GM19324 (cell line): ENCODE measurements at regions not wholly inside any gene's neighbourhood (a gene's known extent, or its start where the extent isn't known, plus 50 kb on each side); places are given as distances from the start of the nearest gene placed in this dataset.

ENCODE experiments used
- ATAC-seq: cut with Tn5 transposase; IDR thresholded peaks from one replicate; pipeline ENCODE4 v1.9.1; 2021; ENCODE audit warnings: mild to moderate bottlenecking, moderate library complexity; ENCODE audit not compliant: unreplicated experiment, low FRiP score

DNA sequence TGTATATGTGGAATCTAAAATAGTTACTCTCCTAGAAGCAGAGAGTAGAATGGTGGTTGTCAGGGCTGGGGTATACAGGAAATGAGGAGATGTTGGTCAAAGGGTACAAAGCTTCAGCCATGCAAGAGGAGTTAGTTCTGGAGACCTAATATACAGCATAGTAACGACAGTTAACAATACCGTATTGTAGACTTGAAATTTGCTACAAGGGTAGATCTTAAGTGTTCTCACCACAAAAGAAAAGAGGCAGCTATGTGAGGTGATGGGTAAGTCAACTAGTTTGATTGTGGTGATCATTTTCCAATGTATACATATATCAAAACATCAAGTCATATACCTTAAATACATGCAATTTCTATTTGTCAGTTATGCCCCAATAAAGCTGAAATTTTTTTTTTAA is 98.2 kb upstream of the CYP1B1 start:
- no peak for ATAC-seq

GRCh38 chr2:38173683-38174082 is 97.7 kb upstream of the CYP1B1 start:
- no peak for ATAC-seq

GRCh38 chr2:38171208-38171855 is 95.4 kb upstream of the CYP1B1 start:
- ATAC-seq, result no peak

- ATAC-seq, result no peak
Measured at GRCh38 chr2:38170733-38171132, 94.8 kb upstream of the CYP1B1 start.

GRCh38 chr2:38170067-38170466 is 94.1 kb upstream of the CYP1B1 start:
- no peak for ATAC-seq

DNA sequence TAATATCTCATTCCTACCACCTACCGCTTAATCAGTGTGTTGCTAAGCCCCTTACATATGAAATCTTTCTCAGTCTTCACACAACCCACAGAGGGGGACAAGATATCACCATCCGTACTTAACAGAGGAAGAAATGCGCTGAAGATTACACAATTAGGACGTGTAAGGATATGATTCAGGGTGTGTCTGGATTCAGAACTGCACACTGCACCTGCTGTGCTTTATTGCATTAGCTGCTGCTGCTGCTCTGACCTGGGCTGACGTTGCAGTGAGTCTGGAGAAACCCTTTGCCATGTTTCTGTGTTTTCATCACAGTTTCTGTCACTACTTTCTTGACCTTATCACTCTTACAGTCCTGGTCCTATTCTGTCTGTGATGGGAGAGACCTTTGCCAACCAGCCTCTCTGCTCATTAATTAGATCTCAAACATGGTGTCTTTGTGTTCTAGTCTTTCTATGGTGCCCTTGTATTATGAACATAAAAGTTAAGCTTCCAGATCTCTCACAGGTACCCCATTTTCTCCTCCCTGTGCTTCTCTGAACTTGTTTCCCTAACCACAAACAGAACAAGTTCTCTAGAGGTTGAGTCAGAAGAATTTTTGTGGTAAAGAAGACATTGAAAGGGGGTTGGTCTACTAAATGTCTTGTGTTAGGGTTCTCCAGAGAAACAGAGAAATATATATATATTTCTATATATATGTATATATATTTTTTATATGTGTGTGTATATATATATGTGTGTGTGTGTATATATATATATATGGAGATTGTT is 92.9 kb upstream of the CYP1B1 start:
- ATAC-seq, result no peak

DNA sequence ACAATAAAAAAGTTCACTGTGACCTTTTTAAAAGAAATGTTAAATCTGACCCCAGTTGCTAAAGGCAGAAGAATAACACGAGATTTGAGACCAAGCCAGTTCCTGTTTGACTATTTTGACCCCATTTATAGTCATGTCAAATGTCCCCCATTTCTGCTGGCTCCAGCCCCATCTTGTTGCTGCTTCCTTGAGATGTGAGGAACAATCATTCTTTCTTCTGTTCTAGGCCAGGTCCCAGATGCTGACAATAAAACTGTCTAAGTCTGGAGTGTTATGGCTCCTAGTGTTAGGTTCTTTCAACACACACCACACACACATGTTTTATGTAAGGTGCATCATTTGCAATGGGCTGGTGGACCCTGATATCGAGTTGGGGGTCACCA is 92.0 kb upstream of the CYP1B1 start:
- ATAC-seq, result no peak

DNA sequence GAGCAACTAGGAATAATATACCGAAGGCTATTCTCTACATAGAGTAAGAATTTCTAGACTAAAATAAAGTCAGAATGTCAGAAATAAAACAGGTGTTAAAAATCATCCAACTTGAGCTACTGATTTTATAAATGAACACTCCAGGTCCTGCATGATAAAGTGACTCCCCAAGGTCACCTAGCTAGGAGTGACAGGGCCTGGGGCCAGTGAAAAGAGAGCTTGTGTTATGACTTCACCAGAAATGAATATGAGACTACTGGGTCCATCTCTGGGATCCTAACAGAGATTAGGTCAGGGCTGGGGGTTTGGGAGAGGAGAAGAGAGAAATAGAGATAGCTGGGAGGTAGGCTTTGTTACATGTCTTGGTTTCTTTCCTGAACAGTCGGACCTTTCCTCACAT is 89.7 kb upstream of the CYP1B1 start:
- no peak for ATAC-seq

DNA sequence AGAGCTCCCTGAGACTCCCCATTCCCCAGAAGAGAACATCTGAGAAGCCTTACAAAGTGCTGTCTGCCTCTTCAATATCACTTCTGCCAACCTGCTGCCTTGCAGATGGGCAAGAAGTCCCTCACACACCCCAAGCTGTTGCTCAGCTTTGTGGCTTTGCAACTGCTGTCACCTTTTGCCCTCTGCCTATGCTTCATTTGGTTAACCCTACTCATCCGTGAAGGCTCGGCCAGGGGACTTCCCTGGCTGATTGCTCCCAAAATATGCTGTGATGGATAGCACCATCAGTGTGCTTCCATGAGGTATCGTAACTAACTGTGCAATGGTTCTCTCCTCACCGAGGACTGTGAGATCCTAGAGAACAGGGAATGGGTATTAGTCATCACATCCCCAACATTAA is 88.9 kb upstream of the CYP1B1 start:
- ATAC-seq, result no peak

GRCh38 chr2:38163579-38163978 is 87.6 kb upstream of the CYP1B1 start:
- no peak for ATAC-seq

- no peak for ATAC-seq
Measured at GRCh38 chr2:38163006-38163405, 87.1 kb upstream of the CYP1B1 start.

DNA sequence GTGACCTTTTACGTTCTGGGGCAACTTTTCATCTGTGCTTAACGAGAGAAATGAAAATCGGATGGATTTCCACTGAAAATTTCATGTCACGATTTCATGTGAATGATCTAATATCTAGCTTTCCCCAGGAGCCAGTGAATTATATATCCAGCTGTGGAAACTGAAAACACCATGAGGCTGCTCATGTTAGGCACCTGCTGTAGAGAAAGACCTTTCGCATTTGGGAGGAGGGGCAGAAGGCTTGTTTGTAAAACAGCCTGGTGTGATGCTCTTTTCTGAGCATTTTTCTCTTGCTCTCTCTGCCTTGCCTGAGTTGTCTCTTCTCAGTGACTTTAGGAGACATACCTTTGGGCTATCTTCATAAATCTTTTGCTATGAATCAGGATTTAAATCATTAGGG is 84.6 kb upstream of the CYP1B1 start:
- no peak for ATAC-seq

DNA sequence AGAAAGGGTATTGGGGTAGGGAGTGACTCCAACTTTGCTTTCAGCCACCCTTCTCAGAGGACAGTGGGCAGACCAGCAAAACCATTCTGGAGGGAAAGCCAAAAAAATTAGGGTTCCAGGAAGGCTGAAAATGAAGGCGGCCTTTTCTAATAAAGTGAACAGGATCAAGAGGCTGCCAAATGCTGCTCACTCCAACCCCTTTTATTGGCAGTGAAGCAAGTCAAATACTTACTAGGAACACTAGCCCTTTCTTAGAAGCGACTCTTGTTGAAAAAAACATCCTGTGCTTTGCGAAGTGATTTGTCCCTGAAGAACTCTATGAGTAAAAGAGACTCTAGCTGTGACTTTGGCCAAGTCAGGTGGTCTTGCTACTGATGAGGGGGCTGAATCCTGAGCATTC is 83.6 kb upstream of the CYP1B1 start:
- ATAC-seq, result no peak

DNA sequence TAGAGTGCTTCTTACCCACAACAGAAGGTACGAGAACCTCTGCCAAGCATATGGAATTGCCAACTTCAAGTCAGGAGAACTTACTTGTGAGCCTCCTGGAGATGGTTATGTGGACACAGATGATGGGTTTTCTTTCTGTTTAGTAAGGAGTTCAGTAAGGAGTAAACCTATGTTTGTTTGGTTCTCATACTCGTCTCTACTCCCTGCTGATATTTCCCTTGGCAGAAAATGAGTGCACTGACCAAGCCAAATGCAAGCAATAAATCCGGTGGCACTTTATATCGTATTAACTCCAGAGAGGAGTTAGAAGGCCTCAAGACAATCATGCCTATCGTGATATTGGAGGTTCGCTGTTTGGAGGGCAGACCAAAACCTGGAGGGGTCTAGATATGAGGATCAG is 83.2 kb upstream of the CYP1B1 start:
- no peak for ATAC-seq

DNA sequence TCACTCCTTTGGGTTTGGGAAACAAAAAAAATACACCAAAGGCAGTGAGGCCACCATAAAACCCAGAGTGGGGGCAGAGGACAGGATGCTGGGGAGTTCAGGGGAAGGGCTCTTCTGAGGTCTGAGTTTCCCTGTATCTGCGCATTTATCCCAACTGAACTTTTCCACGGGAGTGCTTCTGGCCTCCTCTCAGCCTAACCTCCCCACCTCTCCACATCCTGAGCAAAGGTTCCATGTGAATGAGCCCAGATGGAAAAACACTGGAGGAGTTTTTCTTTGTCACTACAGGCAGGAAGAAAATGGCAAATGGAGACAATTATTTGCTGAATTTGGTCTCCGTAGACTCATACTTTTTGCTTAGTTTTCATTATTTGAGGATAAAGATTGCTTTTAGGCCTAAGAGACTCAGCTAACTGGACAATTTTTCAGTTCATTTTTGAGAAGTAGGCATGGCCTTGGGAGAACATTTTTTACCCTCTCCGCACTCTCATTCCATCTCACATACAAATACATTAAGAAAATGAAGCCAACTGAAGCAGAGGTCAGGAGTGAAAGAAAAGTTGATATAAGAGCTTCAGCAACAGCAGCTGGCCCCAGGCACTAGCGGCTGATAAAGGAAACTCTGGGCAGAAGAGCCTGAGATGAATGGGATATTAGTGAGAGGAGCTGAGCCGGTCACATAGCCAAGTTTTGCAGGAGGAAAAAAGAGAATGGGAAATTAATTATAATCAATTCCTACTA is 82.6 kb upstream of the CYP1B1 start:
- ATAC-seq, result no peak

DNA sequence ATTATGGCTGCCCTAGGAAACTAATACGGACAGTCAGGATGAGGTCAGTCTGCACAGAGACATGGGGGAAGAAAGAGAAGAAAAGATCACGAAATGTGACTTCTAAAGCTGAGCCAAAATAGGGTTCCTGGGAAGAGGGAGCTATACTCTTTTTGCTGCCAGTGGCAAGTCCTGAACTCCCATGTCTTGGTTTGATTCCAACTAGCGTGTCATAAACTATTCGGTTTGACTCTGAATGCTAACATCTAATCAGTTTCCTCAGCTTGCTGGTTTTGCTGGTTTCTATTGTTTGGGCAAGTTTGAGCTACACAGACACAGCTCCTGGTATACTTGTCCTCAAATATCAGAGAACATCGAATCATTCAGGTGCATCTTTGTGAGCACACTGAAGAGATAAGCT is 80.5 kb upstream of the CYP1B1 start:
- ATAC-seq, result no peak

DNA sequence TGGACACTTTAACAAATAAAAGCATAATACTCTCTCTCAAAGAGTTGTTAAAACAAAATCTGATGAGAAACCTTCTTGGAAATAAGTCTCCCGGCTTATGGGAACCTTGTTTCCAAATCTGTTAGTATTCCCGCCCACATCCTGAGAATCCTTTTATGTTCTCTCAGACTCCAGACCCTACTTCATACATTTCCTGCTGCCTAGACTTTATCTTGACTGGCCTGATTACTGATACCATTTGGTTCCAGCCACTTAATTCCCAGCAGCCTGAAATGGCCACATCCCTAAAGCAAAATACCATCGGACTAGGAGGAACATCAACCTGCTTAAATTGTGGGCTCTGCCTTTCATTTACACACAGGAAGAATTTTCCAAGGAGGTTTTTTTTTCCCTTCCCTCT is 79.1 kb upstream of the CYP1B1 start:
- ATAC-seq, result no peak

- no peak for ATAC-seq
Measured at GRCh38 chr2:38154395-38154794, 78.4 kb upstream of the CYP1B1 start.

DNA sequence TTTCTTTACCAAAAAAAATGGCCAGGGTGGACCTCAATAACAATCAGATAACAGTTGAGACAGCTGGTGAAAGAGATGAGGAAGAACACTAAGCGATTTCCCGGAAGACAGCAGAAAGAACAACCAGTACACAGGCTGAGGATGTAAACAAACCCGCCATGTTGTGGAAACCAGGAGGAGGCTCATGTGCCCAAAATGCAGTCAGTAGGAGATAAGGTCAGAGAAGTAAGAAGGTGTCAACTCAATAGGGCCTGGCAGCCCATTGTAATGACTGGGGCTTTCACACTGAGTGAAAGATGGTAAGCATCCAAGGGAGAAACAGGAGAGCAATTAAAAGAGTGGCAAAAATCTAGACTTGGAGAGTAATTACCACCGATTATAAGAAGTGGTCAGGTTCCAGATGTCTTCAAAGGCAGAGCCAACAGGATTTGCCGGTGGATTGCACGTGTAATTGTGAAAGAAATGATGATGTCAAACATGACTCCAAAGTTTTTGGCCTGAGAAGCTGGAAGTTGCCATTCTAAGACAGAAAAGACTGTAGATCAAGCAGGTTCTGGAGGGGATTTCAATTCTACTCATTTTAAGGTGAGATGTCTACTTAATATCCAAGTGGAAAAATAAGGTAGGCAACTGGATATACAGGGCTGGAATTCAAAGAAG is 77.7 kb upstream of the CYP1B1 start:
- no peak for ATAC-seq

DNA sequence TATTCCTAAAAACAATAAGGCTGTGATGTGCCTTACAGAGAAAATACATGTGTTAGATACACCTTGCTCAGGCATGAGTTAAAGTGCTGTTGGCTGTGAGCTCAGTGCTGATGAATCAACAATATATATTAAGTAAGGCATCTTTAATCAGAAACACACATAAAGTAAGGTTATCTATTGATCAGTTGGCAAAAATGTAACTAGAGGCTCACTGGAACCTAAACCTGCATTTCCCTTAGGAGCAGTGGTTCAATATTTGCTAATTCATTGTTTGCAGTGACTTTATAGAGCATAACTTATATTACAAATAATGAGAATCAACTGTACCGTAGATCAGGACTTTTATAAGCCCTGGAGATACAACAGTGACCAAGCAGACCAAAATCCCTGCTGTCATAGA is 77.0 kb upstream of the CYP1B1 start:
- ATAC-seq, result no peak

DNA sequence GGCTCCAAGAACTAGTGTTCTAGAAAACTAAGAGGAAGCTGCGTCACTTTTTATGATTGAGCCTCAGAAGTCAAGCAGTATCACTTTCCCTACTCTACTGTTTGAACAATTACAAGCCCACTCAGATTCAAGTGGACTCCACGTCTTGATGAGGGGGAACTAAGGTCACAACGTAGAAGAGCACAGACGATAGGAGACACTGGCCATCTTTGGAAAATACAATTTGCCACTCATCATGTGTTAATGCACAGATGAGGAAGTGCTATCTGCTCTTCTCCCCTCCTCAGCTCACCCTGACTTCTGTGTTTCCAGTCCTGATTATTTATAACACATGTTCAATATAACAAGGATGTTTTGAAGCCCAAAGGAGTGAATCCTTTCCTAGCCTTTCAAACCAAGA is 76.1 kb upstream of the CYP1B1 start:
- no peak for ATAC-seq
